HG02798 (cell line): ENCODE measurements at regions not wholly inside any gene's neighbourhood (a gene's known extent, or its start where the extent isn't known, plus 50 kb on each side); places are given as distances from the start of the nearest gene placed in this dataset.

Experiments
- ATAC-seq: cut with Tn5 transposase; IDR thresholded peaks from one replicate; pipeline ENCODE4 v1.9.1; 2021; ENCODE audit warnings: mild to moderate bottlenecking; ENCODE audit not compliant: unreplicated experiment, poor library complexity

- ATAC-seq: no peak
These were observed 318.7 kb downstream of the PCDH18 start for GRCh38 chr4:137213372-137214173.

- ATAC-seq: no peak
These were observed 319.7 kb downstream of the PCDH18 start for GRCh38 chr4:137212601-137213000.

GRCh38 chr4:137209240-137209639, 323.1 kb downstream of the PCDH18 start:
- no peak for ATAC-seq

- ATAC-seq: no peak
These were observed 325.5 kb downstream of the PCDH18 start for GRCh38 chr4:137206781-137207180.

GRCh38 chr4:137203601-137204000, 328.7 kb downstream of the PCDH18 start:
- no peak for ATAC-seq

GRCh38 chr4:137200322-137200721, 332.0 kb downstream of the PCDH18 start:
- no peak for ATAC-seq

GRCh38 chr4:137198791-137199190, 333.5 kb downstream of the PCDH18 start:
- no peak for ATAC-seq

GRCh38 chr4:137194670-137195069, 337.6 kb downstream of the PCDH18 start:
- ATAC-seq: no peak

- no peak for ATAC-seq
These were observed 338.7 kb downstream of the PCDH18 start for GRCh38 chr4:137193564-137193963.

GRCh38 chr4:137181293-137181899, 350.9 kb downstream of the PCDH18 start:
- no peak for ATAC-seq

- ATAC-seq: no peak
These were observed 351.9 kb downstream of the PCDH18 start for GRCh38 chr4:137180349-137180748.

GRCh38 chr4:137156807-137157206, 375.5 kb downstream of the PCDH18 start:
- ATAC-seq: no peak

- ATAC-seq: no peak
These were observed 376.2 kb downstream of the PCDH18 start for GRCh38 chr4:137156054-137156453.

- no peak for ATAC-seq
These were observed 401.1 kb downstream of the PCDH18 start for GRCh38 chr4:137131201-137131600.

- no peak for ATAC-seq
These were observed 402.4 kb downstream of the PCDH18 start for GRCh38 chr4:137129845-137130244.

GRCh38 chr4:137129441-137129840, 402.9 kb downstream of the PCDH18 start:
- no peak for ATAC-seq

- no peak for ATAC-seq
These were observed 407.3 kb downstream of the PCDH18 start for GRCh38 chr4:137125011-137125410.

GRCh38 chr4:137124278-137124932, 407.9 kb downstream of the PCDH18 start:
- peak; percentile 94 for ATAC-seq

- ATAC-seq: no peak
These were observed 409.4 kb downstream of the PCDH18 start for GRCh38 chr4:137122876-137123275.

- ATAC-seq: no peak
These were observed 416.1 kb downstream of the PCDH18 start for GRCh38 chr4:137116144-137116543.

- no peak for ATAC-seq
These were observed 425.6 kb downstream of the PCDH18 start for GRCh38 chr4:137106733-137107132.
